HG02798 (cell line): ENCODE measurements at regions not wholly inside any gene's neighbourhood (a gene's known extent, or its start where the extent isn't known, plus 50 kb on each side); places are given as distances from the start of the nearest gene placed in this dataset.
"Not testable (repeated sequence)": the region's sequence is repeated elsewhere in the genome, so short reads cannot be mapped to it uniquely, and the experiment has no call there.

Experiments used
- ATAC-seq: cut with Tn5 transposase; IDR thresholded peaks from one replicate; pipeline ENCODE4 v1.9.1; 2021; ENCODE audit warnings: mild to moderate bottlenecking; ENCODE audit not compliant: unreplicated experiment, poor library complexity

DNA sequence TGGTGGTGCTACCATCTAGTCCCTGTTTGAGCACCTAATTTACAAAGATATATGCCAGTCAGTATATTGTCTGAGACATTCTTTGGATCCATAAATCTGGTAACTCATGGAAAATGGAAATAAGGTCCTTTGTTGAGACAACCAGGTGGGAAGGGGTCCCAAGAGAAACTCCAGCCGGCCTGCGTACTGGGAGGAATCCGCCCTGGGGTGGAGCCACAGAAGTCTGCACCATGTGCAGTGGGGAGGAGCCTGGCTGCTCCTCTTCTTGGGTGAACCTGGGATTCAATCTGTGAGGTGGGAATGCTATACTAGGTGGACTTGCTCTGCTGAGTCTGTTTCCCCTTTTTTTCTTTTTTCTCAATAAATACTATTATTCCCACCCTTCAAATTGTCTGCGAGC, 339.2 kb upstream of the TNRC6C start:
- ATAC-seq, result no peak

DNA sequence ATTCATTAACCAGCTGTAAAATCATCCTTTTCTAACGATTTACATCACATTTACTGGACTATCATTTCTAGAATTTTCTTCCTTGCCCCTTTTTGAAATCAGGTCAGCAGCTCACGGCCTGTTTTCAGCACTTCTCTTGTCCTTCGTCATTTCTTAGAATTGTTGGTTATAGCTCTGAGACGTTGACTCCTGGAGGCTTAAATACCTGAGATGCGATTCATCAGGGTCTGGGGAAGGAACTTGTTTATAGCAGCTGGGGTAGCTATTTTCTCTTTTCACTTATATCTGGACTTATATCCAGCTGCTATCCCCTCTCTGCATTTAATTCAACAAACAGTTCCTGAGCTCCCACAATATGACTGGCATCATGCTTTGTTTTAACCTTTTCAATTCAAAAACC, 338.7 kb upstream of the TNRC6C start:
- ATAC-seq, result no peak

DNA sequence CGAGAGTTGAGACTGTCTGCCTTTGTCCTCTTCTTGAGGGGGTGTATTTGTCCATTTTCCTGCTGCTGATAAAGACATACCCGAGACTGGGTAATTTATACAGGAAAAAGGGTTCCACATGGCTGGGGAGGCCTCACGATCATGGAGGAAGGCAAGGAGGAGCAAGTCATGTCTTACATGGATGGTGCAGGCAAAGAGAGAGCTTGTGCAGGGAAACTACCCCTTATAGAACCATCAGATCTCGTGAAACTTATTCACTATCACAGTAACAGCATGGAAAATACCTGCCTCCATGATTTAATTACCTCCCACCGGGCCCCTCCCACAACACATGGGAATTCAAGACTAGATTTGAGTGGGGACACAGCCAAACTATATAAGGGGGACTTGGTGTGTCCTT, 338.2 kb upstream of the TNRC6C start:
- ATAC-seq, result no peak

DNA sequence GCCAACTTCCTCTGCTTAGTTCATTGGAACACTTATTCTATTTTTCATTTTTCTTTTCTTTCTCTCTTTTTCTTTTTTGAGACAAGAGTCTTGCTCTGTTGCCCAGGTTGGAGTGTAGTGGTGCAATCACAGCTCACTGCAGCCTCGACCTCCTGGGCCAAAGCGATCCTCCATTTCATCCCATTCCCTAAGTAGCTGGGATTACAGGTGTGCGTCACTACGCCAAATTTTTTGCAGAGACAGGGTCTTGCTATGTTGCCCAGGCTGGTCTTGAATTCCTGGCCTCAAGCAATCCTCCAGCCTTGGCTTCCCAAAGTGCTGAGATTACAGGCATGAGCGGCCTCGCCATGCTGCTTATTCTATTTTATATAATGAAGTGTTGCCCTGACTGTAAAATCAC, 336.4 kb upstream of the TNRC6C start:
- not testable (repeated sequence) for ATAC-seq

DNA sequence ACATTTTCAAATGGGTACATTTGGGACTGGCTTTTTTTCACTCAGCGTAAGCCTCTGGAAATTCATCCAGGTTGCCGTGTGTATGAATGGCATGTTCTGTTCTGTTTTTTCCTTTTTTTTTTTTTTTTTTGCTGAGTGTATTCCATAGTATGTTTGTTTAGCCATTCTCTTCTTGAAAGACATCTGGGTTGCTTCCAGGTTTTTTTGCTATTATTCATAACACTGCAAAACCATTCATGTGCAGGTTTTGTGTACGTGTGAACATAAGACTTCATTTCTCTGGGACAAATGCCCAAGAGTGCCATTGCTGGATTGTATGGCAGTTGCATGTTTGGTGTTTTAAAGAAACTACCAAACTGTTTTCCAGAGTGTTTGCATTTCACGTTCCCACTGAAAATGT, 335.9 kb upstream of the TNRC6C start:
- no peak for ATAC-seq

DNA sequence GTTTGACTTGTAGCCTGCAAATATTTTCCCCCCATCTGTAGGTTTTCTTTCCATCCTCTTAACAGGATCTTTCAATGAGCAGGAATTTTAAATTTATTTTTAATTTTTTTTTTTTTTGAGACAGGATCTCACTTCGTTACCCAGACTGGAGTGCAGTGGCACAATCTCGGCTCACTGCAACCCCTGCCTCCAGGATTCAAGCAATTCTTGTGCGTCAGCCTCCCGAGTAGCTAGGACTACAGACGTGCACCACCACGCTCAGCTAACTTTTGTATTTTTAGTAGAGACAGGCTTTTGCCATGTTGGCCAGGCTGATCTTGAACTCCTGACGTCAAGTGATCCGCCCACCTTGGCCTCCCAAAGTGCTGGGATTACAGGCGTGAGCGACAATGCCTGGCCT, 335.2 kb upstream of the TNRC6C start:
- not testable (repeated sequence) for ATAC-seq

DNA sequence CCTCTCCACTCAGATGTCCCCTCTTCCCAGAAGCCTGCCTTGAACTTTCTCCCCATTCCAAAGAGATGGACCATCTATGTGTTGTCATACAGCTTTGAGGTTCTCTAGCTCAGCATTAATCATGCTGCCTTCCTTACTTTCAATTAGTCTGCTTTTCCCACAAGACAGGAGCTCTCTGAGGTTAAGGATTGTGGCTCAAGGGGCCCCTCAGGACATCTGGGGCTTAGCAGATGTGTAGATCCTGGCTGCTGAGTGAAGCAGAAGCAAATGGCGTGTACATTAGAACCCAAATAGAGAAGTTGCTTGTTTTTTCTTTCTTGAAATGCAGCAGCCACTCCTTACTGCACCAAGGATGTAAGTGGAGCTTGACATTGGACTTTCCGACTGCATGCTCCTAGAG, 330.5 kb upstream of the TNRC6C start:
- ATAC-seq, result no peak

DNA sequence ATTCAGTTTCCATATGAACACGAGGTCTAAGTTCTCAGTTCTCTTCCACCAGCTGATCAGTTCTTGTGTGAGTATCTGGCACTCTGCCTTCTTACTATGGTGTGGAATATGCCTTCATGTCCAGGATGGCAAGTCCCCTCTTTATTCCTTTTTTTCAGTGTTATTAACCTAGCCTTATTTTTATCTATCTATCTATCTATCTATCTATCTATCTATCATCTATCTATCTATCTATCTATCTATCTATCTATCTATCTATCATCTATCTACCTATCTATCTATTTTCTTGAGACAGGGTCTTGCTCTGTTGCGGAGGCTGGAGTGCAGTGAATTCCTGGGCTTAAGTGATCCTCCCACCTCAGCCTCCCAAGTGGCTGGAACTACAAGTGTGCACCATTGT, 329.2 kb upstream of the TNRC6C start:
- ATAC-seq, result not testable (repeated sequence)

DNA sequence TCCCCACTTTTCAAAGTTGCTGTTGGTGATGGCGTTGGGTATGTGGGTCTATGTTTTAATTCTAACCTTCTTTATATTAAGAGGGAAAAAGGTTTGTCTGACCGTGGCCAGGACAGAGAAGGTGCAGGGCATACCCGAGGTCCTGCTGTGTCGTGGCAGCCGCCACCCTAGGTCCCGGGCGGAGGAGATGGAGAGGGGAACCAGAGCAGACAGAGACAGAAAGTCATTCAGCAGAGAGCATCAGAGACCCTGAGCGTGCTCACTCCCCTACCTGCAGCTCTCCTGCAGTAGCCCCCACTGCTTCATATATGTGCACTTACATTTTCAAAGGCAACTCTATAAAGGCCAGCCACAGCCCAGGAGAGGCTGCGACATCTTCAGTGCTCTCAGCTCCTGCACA, 327.2 kb upstream of the TNRC6C start:
- no peak for ATAC-seq

DNA sequence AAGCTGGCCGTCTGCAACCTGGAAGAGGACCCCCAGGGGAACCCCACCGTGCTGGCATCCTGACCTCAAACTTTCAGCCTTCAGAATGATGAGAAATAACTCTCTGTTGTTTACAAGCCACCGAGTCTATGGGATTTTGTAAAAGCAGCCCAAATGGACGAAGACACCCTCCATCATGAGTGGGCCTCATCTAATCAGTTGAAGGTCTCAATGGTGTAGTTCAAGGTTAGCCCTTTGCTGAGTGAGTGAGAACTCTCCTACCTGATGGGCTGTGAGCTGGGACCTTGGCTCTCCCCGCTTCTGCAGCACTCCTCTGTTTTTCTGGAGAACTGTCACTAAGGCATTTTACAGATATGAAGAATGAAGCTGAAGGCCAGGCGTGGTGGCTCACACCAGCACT, 325.9 kb upstream of the TNRC6C start:
- no peak for ATAC-seq

DNA sequence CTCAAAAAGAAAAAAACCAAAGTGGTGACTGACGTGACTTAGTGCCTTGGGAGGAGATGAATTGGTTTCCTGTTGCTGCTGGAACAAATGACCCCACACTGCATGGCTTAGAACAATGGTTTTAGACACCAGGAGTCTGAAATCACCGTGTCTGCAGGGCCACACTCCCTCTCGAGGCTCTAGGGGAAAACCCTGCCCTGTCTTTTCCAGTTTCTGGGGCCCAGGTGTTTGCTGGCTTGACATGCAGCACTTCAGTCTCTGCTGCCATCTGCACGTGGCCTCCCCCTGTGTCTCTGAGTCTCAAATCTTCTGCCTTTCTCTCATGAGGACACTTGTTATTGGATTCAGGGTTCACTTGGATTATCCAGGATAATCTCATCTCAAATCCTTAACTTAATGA, 323.8 kb upstream of the TNRC6C start:
- no peak for ATAC-seq

DNA sequence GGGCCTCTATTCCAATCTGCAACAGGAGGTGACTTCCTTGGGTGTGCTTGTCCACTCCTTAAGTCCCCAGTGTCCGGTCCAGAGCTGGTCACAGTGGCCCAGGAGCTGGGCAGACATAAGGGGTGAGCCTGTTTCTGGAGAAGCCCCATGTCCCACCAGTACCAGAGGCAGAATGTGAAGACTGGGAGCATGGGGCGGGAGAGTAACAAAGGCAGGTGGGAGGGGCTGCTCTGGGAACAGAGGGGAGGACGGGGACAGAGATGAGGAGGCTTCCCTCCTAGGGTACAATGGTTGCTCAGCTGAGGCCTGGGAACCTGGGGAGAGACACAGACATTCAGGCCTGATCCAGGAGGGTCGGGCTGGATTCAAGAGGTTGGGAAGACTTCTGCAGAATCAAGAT, 323.3 kb upstream of the TNRC6C start:
- ATAC-seq, result no peak

DNA sequence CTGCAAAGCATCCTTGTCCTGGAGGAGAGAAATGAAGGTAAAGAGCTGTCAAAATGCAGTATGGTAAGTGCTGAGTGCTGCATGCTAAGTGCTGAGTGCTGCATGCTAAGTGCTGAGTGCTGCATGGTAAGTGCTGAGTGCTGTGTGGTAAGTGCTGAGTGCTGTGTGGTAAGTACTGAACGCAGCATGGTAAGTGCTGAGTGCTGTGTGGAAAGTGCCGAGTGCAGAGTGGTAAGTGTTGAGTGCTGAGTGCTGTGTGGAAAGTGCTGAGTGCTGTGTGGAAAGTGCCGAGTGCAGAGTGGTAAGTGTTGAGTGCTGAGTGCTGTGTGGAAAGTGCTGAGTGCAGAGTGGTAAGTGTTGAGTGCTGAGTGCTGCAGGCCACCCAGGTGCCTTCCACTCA, 322.7 kb upstream of the TNRC6C start:
- not testable (repeated sequence) for ATAC-seq

DNA sequence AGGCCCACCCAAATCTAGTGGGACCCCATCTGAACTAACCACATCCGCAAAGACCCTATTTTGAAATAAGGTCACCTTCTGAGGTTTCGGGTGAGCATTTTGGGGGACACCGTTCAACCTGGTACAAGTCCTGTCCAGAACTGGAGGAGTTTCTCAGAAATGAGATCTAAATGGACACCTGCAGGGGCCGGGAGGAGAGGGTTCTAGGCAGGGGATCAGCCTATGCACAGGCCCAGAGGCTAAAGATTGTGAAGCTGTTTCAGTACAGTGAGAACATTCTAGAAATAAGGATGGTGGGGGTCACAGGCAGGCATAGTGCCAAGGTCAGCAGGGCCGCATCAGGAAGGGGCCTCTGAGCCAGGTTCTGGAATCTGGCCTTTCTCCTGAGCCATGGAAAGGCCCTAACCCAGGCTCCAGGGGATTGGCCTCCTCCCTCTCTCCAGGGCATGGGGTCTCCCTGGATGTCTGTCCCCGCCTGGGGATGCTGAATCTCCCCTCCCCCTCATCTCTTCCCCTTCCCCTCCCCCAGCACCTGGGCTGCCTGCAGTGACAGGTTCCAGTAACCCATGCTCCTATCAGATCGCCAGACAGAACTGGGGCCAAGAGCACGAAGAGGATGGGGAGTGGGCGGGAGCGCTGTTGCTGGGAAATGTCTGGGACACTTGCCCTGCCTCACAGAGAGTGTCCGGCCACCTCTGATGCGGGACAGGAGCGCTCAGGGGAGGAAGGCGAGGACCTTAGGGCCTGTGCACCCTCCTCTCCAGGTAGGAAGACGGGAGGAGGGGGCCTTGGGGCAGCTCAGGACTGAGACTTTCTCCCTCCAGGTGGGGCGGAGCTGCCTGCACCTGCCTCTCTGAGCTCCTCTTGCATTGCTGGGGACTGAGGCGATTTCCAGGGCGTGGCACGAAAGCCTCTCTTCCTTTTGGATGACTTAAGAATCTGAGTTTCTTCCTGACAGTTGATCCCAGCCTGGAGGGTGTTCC, 321.4 kb upstream of the TNRC6C start:
- ATAC-seq, result no peak

DNA sequence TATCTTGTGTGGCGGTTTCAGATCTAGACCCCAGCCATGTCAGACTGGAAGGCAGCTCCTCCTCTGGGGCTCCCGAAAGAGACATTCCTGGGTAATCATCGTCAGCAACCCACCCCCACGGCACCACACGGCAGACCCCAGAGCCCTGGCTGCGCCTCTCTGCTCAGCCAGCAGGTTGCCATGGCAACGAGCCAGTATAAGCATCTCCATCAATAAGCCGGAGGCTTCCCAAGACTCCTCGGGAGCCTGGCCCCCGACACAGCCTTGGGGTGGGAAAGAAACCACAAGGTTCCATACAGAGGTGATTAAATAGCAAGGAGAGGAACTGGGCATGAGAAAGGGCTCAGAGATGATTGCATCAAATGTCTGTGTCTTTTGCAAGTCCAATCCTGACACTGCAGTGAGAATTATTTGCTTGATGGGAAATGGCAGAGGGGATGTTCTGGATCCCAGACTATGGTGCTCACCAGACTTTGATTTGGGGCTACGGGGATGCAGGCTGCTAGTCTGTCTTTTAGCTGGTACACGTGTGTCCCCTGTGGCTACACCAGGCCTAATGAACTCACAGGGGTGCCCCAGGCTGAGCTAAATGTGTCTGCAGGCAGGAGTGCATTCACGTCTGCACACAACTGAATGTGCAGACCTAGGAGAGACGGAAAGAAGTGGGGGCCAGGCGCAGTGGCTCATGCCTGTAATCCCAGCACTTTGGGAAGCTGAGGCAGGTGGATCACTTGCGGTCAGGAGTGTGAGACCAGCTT, 320.5 kb upstream of the TNRC6C start:
- ATAC-seq, result no peak

DNA sequence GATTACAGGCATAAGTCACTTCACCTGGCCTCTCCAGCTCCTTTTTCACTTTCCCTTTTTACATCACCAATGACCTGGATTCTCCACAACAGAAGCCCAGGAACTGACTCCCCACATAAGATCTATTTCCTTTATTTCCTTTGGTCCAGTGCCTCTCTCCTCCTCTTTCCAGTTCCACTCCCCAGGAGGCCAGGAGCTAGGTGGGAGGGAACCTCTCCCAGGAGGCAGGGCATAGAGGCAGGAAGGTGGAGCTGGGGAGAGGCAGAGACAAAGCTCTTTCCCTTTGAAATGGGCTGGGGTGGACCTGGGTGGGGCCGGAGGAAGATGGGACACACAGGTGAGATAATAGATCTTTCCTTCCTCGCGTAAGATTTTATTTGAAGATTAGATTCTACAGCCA, 318.3 kb upstream of the TNRC6C start:
- ATAC-seq, result no peak

DNA sequence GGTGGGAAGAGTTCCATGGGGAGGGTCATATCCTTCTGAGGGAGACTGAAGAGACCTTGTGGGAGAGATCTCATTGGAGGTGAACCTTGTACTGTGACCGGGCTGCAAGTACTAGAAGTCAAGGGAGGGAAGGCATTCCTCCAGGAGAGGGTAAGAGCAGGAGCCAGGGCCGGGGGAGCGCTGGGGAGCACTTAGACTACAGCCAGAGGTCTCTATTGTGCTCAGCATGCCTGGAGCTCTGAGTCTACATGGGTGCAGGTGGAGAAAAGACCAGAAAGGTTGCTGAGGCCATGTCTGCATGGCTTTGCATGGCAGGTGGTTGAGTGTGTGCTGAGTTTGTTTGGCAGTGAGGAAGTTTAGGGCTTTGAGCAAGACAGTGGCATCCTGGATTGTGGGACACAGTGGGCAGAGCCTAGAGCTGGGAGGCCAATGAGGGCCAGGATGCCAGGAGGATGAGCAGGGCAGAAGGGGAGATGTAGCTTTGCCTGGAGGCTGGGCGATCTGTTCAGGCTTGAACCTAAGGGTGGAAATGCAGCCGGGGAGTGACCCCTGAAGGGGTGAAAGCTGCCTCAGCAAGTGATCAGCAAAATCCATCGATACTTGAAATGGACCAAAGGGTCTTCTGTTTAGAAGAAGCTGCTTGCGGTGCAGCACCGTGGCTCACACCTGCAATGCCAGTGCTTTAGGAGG, 317.4 kb upstream of the TNRC6C start:
- no peak for ATAC-seq

DNA sequence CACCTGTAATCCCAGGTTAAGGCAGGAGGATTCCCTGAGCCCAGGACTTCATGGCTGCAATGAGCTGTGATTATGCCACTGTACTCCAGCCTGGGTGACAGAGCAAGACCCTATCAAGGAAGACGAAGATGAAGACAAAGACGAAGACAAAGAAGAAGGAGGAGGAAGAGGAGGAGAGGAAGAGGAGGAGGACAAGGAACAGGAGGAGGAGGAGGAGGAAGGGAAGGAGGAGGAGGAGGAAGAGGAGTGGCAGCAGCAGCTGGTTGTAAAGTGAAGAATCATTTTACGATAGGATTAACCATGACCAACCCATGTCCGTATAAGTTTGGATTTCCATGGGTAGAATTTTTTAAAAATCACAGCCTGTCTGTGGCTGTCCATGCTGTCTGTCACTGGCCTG, 316.8 kb upstream of the TNRC6C start:
- no peak for ATAC-seq

DNA sequence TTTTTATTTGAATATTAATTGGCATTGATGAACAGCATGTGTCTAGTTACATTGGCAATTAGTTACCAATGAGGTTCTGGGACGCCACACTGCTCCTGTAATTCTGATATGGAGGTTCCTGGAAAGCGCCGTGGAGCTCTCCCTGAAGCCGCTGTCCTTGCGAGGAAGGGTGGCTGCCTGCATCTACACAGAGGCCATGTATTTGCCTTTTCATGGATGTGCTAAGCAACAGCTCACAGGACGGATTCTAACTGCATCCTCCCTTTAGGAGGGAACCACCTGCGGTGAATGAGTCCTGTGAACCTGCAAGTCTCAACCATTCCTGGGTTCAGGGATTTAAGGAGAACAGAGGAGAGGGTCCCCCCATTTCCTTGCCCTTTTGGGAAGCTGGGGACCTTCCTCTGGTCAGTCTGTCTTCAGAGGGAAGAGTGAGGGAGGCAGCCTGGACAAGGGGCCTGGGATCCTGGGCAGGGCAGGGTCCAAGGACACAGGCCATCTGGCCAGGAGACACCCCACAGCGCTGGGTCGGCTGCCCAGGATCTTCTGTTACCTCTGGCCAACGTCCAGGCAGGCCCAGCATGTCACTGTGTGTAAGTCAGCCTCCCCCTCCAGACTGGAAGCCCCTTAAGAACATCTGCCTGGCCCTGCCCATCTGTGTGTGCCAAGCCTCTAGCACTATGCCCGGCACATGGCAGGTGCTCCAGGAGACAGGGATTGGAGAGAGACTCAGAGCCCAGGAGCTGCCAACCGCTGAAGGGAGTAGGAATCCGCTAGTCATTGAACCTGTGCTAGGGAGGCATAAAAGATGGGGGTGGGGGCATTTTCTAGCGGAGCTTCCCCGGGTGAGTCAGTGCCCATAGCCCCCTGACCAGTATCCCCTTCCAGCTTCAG, 314.1 kb upstream of the TNRC6C start:
- ATAC-seq, result no peak
